Mesenchymal stem cell (in vitro differentiated cells and primary cell): ENCODE measurements at regions not wholly inside any gene's neighbourhood (a gene's known extent, or its start where the extent isn't known, plus 50 kb on each side); places are given as distances from the start of the nearest gene placed in this dataset.

ENCODE experiments used
- DNase-seq: peaks from one replicate; pipeline ENCODE4 v3.0.0-alpha.2; 2013
- H2AFZ ChIP-seq: one replicate; pipeline ENCODE4 v1.6.1; 2013; ENCODE audit warnings: low read depth, mild to moderate bottlenecking, control low read depth, inconsistent platforms, low read length, moderate library complexity
- H2AK5ac ChIP-seq: 2 replicates; pipeline ENCODE4 v1.6.1; 2013; ENCODE audit warnings: low read length, moderate library complexity, mild to moderate bottlenecking, inconsistent platforms; ENCODE audit not compliant: severe bottlenecking
- H2BK120ac ChIP-seq: one replicate; pipeline ENCODE4 v1.6.1; 2013; ENCODE audit warnings: low read depth, mild to moderate bottlenecking, inconsistent platforms, low read length, moderate library complexity
- H2BK12ac ChIP-seq, 2 experiments: one replicate each; pipeline ENCODE4 v1.6.1; 2013; ENCODE audit warnings: inconsistent platforms in 2 of 2, low read length in 2 of 2, mild to moderate bottlenecking in 2 of 2, moderate library complexity in 2 of 2, control low read depth in 1 of 2
- H2BK15ac ChIP-seq: one replicate; pipeline ENCODE4 v1.6.1; 2013; ENCODE audit warnings: mild to moderate bottlenecking, low read depth, inconsistent platforms; ENCODE audit not compliant: poor library complexity, severe bottlenecking
- H2BK5ac ChIP-seq: 2 replicates; pipeline ENCODE4 v1.6.1; 2013; ENCODE audit warnings: low read depth, mild to moderate bottlenecking, low read length, control low read depth, inconsistent platforms; ENCODE audit not compliant: poor library complexity, severe bottlenecking
- H3K14ac ChIP-seq, 2 experiments: one replicate each; pipeline ENCODE4 v1.6.1; 2013; ENCODE audit warnings: inconsistent platforms in 2 of 2, low read length in 2 of 2, control low read depth in 1 of 2, mild to moderate bottlenecking in 1 of 2, moderate library complexity in 1 of 2
- H3K18ac ChIP-seq, 2 experiments: one replicate each; pipeline ENCODE4 v1.6.1; 2013; ENCODE audit warnings: inconsistent platforms in 2 of 2, low read length in 2 of 2, control low read depth in 1 of 2, low read depth in 1 of 2, mild to moderate bottlenecking in 1 of 2
- H3K23ac ChIP-seq, 2 experiments: one replicate each; pipeline ENCODE4 v1.6.1; 2013; ENCODE audit warnings: inconsistent platforms in 2 of 2, low read length in 2 of 2, mild to moderate bottlenecking in 2 of 2, moderate library complexity in 2 of 2, control low read depth in 1 of 2
- H3K27ac ChIP-seq: 2 replicates; pipeline ENCODE4 v1.5.1; 2013; ENCODE audit warnings: mild to moderate bottlenecking, moderate library complexity, low read length, control low read depth, inconsistent platforms; ENCODE audit not compliant: poor library complexity, severe bottlenecking
- H3K27me3 ChIP-seq, 2 experiments: 2 replicates each; pipeline versions ENCODE4 v1.6.1 to v1.7.0; 2013; ENCODE audit warnings: low read length in 2 of 2, mild to moderate bottlenecking in 2 of 2, moderate library complexity in 2 of 2, control low read depth in 1 of 2, inconsistent platforms in 1 of 2; ENCODE audit not compliant: control insufficient read depth in 1 of 2, insufficient read depth in 1 of 2
- H3K36me3 ChIP-seq, 2 experiments: 2 replicates each; pipeline versions ENCODE4 v1.6.1 to v1.7.0; 2013; ENCODE audit warnings: low read length in 2 of 2, control low read depth in 1 of 2, inconsistent platforms in 1 of 2, low read depth in 1 of 2, mild to moderate bottlenecking in 1 of 2; ENCODE audit not compliant: insufficient read depth in 2 of 2, control insufficient read depth in 1 of 2
- H3K4ac ChIP-seq, 2 experiments: one replicate each; pipeline ENCODE4 v1.6.1; 2013; ENCODE audit warnings: inconsistent platforms in 2 of 2, low read length in 2 of 2, mild to moderate bottlenecking in 2 of 2, moderate library complexity in 2 of 2, control low read depth in 1 of 2, low read depth in 1 of 2
- H3K4me1 ChIP-seq: 2 replicates; pipeline ENCODE4 v1.6.1; 2013; ENCODE audit warnings: low read depth, low read length, control low read depth; ENCODE audit not compliant: control insufficient read depth, insufficient read depth
- H3K4me2 ChIP-seq: 2 replicates; pipeline ENCODE4 v1.6.1; 2013; ENCODE audit warnings: low read length, mild to moderate bottlenecking, inconsistent platforms; ENCODE audit not compliant: poor library complexity, severe bottlenecking
- H3K4me3 ChIP-seq, 2 experiments: 2 replicates each; pipeline versions ENCODE4 v1.5.1 to v1.7.0; 2013; ENCODE audit warnings: low read length in 2 of 2, mild to moderate bottlenecking in 2 of 2, control low read depth in 1 of 2, low read depth in 1 of 2; ENCODE audit not compliant: insufficient read depth in 1 of 2
- H3K79me1 ChIP-seq: replicated peaks from 2 replicates; pipeline ENCODE4 v1.6.1; 2013; ENCODE audit warnings: mild to moderate bottlenecking, control low read depth, low read length, inconsistent platforms; ENCODE audit not compliant: poor library complexity, severe bottlenecking
- H3K9ac ChIP-seq: 2 replicates; pipeline ENCODE4 v1.7.0; 2013; ENCODE audit warnings: mild to moderate bottlenecking, low read length, moderate library complexity
- H3K9me3 ChIP-seq: 2 replicates; pipeline ENCODE4 v1.7.0; 2013; ENCODE audit warnings: mild to moderate bottlenecking, low read length; ENCODE audit not compliant: control insufficient read depth
- H4K8ac ChIP-seq: one replicate; pipeline ENCODE4 v1.6.1; 2013; ENCODE audit warnings: inconsistent platforms, mild to moderate bottlenecking, low read length, moderate library complexity
- H4K91ac ChIP-seq: one replicate; pipeline ENCODE4 v1.6.1; 2013; ENCODE audit warnings: mild to moderate bottlenecking, low read length, inconsistent platforms
- WGBS: methylation state at CpG from one replicate; pipeline ENCODE4 v1.1.7; 2013; ENCODE audit warnings: mixed read lengths; 5-methylcytosine and 5-hydroxymethylcytosine counted together

DNA sequence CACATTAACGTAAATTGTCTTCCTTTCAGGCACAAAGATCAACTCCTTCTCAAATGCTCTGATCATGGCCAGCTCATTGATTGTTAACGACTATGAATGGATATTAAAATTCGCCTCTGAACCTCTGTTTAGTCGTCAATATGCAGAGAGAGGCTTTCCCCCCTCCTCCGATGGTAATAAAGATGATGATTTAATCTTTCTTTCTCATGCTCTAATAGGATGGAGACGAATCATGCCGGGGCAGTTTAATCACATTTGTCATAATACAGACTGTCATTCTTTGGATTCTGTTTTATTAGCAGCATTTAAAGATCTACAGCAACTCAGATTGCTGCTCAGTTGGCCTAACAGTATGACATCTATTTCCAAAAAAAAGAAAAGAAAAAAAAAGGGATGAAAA lies 132.9 kb downstream of the SREK1 start:
- Histone ChIP-seq H4K8ac (no peak overlapping the region), H2AK5ac (no peak overlapping the region), H3K4me2 (no peak overlapping the region), H4K91ac (no peak overlapping the region), H3K36me3 (no peaks in the 10 kb centered on the region), H2BK12ac (no peak overlapping the region), H3K23ac (no peak overlapping the region), H2AFZ (no peak overlapping the region), H2BK120ac (no peak overlapping the region), H3K14ac (no peak overlapping the region), H3K18ac (no peak overlapping the region), H3K4me1 (no peaks in the 10 kb centered on the region), H3K79me1 (no peaks in the 10 kb centered on the region), H3K4ac (no peak overlapping the region), H2BK15ac (no peak overlapping the region), H3K9ac (no peak overlapping the region), H3K9me3 (no peaks in the 10 kb centered on the region), H3K27ac (no peak overlapping the region), H3K4me3 (no peak overlapping the region), H2BK5ac (no peak overlapping the region), H3K27me3 (peaks cover 4 to 8% of the 10 kb centered on the region in 2 experiments)
- WGBS = 92% methylated on average over 4 of the region's 7 CpGs
- DNase-seq = no peak

DNA sequence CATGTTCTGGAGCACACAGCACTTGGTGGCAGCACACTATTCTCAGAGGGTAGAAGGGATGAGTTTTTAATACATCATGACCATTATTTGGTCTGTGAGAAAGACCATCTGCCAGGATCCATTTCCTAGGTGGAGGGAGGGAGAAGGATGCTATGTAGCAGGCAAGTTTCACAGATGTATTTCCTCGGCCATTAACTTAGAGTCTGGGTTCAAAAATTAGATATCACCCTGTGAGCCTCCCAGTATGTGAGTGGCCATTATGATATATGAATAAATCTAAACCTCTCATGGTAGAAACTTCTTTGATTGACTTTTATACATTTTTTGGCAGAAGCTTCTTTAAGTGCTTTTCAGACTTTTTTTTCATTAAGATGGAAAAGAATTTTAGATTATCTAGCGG lies 133.9 kb downstream of the SREK1 start:
- no peak overlapping the region for H2BK12ac ChIP-seq
- H3K23ac ChIP-seq = no peak overlapping the region
- DNase-seq = no peak
- H3K14ac ChIP-seq = no peak overlapping the region
- no peak overlapping the region for H3K9ac ChIP-seq
- no peak overlapping the region for H2BK120ac ChIP-seq
- H3K27ac ChIP-seq = no peak overlapping the region
- H3K27me3 ChIP-seq = peaks cover 4 to 8% of the 10 kb centered on the region in 2 experiments
- H2BK5ac ChIP-seq = no peak overlapping the region
- no peaks in the 10 kb centered on the region for H3K36me3 ChIP-seq
- H3K4ac ChIP-seq = no peak overlapping the region
- no peak overlapping the region for H3K4me2 ChIP-seq
- no peak overlapping the region for H2AFZ ChIP-seq
- WGBS = 98% methylated on average over 2 of the region's 2 CpGs
- no peak overlapping the region for H2BK15ac ChIP-seq
- no peak overlapping the region for H3K4me3 ChIP-seq
- no peaks in the 10 kb centered on the region for H3K4me1 ChIP-seq
- H4K91ac ChIP-seq = no peak overlapping the region
- H2AK5ac ChIP-seq = no peak overlapping the region
- no peak overlapping the region for H3K18ac ChIP-seq
- H3K9me3 ChIP-seq = no peaks in the 10 kb centered on the region
- no peak overlapping the region for H4K8ac ChIP-seq
- no peaks in the 10 kb centered on the region for H3K79me1 ChIP-seq

DNA sequence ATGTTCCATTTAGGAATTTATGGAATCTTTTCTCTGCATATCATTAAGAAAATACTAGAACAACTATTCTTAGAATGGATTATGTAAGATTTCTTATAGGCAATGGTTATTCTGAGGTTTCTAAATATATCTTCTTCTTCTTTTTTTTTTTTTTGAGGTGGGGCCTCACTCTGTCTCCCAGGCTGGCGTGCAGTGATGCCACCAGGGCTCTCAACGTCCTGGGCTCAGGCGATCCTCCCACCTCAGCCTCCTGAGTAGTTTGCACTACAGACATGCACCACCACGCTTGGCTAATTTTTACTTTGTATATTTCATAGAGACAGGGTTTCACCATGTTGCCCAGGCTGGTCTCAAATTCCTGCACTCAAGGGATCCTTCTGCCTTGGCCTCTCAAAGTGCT lies 137.2 kb downstream of the SREK1 start:
- 73% methylated on average over 3 of the region's 4 CpGs for WGBS
- no peaks in the 10 kb centered on the region for H3K4me1 ChIP-seq
- DNase-seq = no peak
- no peak overlapping the region for H3K4ac ChIP-seq
- H2BK15ac ChIP-seq = no peak overlapping the region
- H2BK12ac ChIP-seq = no peak overlapping the region
- H3K27ac ChIP-seq = no peak overlapping the region
- peaks cover 0 to 11% of the 10 kb centered on the region in 2 experiments for H3K27me3 ChIP-seq
- H3K23ac ChIP-seq = no peak overlapping the region
- H2AK5ac ChIP-seq = no peak overlapping the region
- no peaks in the 10 kb centered on the region for H3K36me3 ChIP-seq
- no peak overlapping the region for H2AFZ ChIP-seq
- H3K9me3 ChIP-seq = no peaks in the 10 kb centered on the region
- no peak overlapping the region for H3K4me3 ChIP-seq
- no peak overlapping the region for H4K91ac ChIP-seq
- no peak overlapping the region for H2BK5ac ChIP-seq
- H3K9ac ChIP-seq = no peak overlapping the region
- H3K79me1 ChIP-seq = no peaks in the 10 kb centered on the region
- H3K18ac ChIP-seq = no peak overlapping the region
- no peak overlapping the region for H3K4me2 ChIP-seq
- H4K8ac ChIP-seq = no peak overlapping the region
- H3K14ac ChIP-seq = no peak overlapping the region
- no peak overlapping the region for H2BK120ac ChIP-seq

DNA sequence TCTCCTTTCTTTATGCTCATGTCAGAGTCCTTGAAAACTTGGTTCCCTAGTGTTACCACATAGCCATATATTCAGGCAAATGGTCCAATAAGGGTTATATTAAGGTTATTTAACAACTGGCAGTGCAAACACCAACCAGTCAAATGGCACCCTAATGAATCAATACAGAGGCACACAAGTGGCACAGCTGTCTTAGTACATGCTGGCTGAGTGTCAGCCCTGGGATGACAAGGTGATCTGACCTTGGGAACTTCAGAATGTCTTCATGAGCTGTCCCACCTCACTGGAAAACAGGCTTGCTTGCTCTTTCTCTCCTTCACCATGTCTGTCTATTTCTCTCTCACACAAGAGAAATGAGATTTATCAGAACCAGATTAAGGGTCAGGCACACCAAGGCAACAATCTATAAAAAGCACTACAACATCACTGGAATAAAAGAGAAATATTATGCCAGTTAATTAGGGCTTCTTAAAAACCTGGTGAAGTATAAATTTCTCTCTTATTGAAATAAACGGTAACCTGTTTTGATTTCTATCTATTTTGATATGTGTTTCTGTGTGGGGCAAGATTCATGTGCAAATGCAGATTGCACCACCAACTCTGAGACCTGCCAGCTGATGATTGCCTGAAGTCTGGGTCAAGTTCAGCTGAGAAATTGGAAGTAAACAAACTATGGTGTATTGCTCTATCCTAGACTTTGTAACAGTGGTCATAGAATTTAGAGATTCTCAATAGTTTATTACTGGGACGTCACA lies 140.7 kb downstream of the SREK1 start:
- 81% methylated on average over 2 of the region's 2 CpGs for WGBS
- H3K4me3 ChIP-seq = no peak overlapping the region

More for the DNA sequence above, 140.7 kb downstream of the SREK1 start:
- no peak overlapping the region for H3K23ac ChIP-seq
- no peak overlapping the region for H4K8ac ChIP-seq
- no peak overlapping the region for H2BK12ac ChIP-seq
- H3K36me3 ChIP-seq = no peaks in the 10 kb centered on the region
- no peak overlapping the region for H3K9ac ChIP-seq
- no peak overlapping the region for H2AFZ ChIP-seq
- H3K14ac ChIP-seq = peak overlapping the region in 1 of 2 experiments; percentile 41
- no peak for DNase-seq
- H3K9me3 ChIP-seq = no peaks in the 10 kb centered on the region
- no peak overlapping the region for H3K27ac ChIP-seq
- no peak overlapping the region for H3K4ac ChIP-seq
- H2BK5ac ChIP-seq = no peak overlapping the region
- no peak overlapping the region for H3K4me2 ChIP-seq
- H3K18ac ChIP-seq = no peak overlapping the region
- no peak overlapping the region for H2AK5ac ChIP-seq
- H3K4me1 ChIP-seq = no peaks in the 10 kb centered on the region
- H3K79me1 ChIP-seq = no peaks in the 10 kb centered on the region
- no peak overlapping the region for H2BK15ac ChIP-seq
- no peak overlapping the region for H2BK120ac ChIP-seq
- H4K91ac ChIP-seq = no peak overlapping the region
- H3K27me3 ChIP-seq = peaks cover 4 to 6% of the 10 kb centered on the region in 2 experiments
